ENCODE measurements at regions not wholly inside any gene's neighbourhood (a gene's known extent, or its start where the extent isn't known, plus 50 kb on each side); places are given as distances from the start of the nearest gene placed in this dataset.

DNA sequence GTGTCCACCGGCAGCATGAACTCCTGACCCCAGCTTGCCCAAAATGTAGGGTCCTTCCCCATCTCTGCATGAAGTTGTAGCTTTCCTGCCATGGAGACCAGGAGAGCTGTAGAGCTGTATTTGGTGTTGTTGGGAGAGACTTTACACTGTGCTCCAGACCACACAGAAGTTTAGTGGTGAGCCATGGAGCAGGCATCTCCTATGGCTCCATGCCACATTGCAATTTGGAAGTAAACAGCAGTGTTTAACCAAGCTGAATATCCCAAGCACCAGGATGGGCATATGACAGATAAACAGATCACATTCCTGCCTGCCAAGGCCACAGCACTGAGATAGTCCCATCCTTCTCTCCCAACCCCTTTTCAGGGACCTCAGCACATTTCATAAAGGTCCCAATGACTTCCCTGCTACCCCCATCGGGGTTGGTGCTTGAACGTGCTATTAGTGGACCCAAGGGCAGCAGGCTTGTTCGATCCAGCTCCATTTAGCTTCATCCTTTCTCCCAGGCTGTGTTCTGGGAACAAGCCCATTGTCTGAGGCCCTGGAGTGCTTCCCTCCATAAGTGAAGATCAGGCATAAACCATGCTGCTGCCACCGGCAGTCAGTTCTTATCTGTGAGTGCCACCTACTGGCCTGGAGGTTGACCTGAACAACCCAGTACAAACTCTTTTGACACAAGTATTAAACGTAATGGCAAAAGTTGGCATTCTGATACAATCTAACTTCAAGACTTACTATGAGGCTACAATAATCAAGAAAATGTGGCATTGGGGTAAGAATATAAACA lies 172.3 kb upstream of the ATXN7L3B start:
- 78 to 84% methylated on average over 6 of the region's 6 CpGs for WGBS, 2 donors
- Histone ChIP-seq H3K27ac (no peak overlapping the region), H3K4me1 (no peaks in the 10 kb centered on the region), H3K4me3 (no peak overlapping the region), H3K9me3 (no peaks in the 10 kb centered on the region), H3K27me3 (no peaks in the 10 kb centered on the region), H3K36me3 (no peaks in the 10 kb centered on the region)
- TF ChIP-seq POLR2A (IDR thresholded peaks at IDR 0.05) (no peak), EP300 (IDR thresholded peaks at IDR 0.05) (no peak)
- TF ChIP-seq, protein P1, sequence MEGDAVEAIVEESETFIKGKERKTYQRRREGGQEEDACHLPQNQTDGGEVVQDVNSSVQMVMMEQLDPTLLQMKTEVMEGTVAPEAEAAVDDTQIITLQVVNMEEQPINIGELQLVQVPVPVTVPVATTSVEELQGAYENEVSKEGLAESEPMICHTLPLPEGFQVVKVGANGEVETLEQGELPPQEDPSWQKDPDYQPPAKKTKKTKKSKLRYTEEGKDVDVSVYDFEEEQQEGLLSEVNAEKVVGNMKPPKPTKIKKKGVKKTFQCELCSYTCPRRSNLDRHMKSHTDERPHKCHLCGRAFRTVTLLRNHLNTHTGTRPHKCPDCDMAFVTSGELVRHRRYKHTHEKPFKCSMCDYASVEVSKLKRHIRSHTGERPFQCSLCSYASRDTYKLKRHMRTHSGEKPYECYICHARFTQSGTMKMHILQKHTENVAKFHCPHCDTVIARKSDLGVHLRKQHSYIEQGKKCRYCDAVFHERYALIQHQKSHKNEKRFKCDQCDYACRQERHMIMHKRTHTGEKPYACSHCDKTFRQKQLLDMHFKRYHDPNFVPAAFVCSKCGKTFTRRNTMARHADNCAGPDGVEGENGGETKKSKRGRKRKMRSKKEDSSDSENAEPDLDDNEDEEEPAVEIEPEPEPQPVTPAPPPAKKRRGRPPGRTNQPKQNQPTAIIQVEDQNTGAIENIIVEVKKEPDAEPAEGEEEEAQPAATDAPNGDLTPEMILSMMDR (IDR thresholded peaks at IDR 0.05): peak in 3 of 5 experiments; percentile 11 to 17 (median 11)
- DNase-seq (ENCODE audit: low spot score in 2 of 2): no peak

DNA sequence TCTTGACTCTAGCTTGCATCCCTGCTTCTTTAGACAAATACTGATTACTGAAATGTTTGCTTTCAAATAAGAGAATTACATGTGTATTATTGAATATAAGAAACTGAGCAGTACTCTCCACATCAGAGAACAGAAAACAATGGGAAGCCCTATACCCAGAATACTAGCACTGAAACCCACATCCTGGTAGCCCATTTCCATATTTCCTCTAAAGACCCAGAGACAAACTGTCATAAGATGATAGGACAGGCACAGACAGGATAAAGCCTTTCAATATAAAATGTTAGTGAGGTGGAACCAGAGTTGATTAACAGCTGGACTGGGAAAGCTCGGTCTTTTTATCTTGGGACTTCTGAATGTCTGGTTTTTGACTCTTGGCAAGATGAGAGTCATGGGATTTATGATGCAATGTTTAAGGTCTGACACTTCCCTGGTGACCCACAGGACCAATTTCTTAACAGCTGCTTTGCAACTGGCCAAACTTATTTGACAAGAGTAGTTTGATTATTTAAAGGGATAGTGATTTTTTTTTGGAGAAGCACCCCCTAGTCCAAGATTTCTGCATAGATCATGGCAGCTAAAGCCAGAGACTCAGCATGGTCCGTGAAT lies 166.9 kb upstream of the ATXN7L3B start:
- no peak overlapping the region for H3K27ac ChIP-seq
- no peak for TF ChIP-seq POLR2A (IDR thresholded peaks at IDR 0.05)
- TF ChIP-seq EP300 (IDR thresholded peaks at IDR 0.05): no peak
- TF ChIP-seq, protein P1 (IDR thresholded peaks at IDR 0.05): no peak
- no peak for DNase-seq (ENCODE audit: low spot score in 2 of 2)
- H3K9me3 ChIP-seq: no peaks in the 10 kb centered on the region
- H3K4me1 ChIP-seq: no peaks in the 10 kb centered on the region
- 64 to 70% methylated on average over 2 of the region's 2 CpGs for WGBS, 2 donors
- no peaks in the 10 kb centered on the region for H3K27me3 ChIP-seq
- no peak overlapping the region for H3K4me3 ChIP-seq
- H3K36me3 ChIP-seq: no peaks in the 10 kb centered on the region

DNA sequence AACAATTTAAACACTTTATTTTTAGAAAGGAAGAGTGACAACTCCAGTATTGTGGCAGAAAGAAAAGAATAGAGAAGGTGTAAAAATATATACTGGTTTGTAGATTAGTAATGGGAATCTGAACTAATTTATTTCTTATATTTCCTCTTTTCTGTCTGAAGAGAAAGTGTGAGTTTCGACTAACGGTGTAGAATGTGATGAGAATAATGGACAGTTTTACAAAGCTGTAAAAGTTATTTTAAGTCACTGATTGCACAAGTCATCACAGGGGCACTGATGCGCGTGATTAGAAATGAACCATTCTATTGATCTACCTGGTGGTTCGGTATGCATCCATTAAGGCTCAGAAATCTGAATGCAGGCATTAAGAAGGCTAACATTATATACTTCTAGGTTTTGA lies 158.5 kb upstream of the ATXN7L3B start:
- H3K36me3 ChIP-seq: no peaks in the 10 kb centered on the region
- H3K27me3 ChIP-seq: no peaks in the 10 kb centered on the region
- no peak overlapping the region for H3K27ac ChIP-seq
- H3K4me1 ChIP-seq: no peaks in the 10 kb centered on the region
- no peak for TF ChIP-seq POLR2A (IDR thresholded peaks at IDR 0.05)
- no peak for TF ChIP-seq EP300 (IDR thresholded peaks at IDR 0.05)
- TF ChIP-seq, protein P1 (IDR thresholded peaks at IDR 0.05): no peak
- WGBS, 2 donors: 88 to 92% methylated on average over 5 of the region's 5 CpGs
- no peak overlapping the region for H3K4me3 ChIP-seq
- DNase-seq (ENCODE audit: low spot score in 2 of 2): no peak
- no peaks in the 10 kb centered on the region for H3K9me3 ChIP-seq

DNA sequence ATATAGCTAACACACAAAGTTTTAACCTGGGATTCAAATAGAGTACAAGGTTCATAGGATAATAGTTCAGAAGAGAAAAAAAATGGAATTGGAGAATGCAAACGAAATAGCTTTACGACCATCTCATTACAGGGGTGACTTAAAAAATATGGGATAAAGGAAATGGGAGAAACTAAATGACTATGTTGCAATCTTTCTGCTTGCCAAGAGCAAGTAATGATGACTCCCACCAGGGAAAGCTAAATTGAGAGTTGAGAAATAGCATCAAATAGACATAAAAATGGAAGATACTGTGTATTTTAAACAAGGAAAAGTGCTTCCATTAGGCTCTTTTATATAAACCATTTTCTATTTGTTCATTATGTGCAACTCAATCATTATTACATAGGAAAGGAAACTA lies 155.7 kb upstream of the ATXN7L3B start:
- peaks cover 0 to 5% (median 0%) of the 10 kb centered on the region in 4 donors for H3K9me3 ChIP-seq
- H3K4me1 ChIP-seq: no peaks in the 10 kb centered on the region
- H3K27me3 ChIP-seq: no peaks in the 10 kb centered on the region
- TF ChIP-seq EP300 (IDR thresholded peaks at IDR 0.05) (no peak), POLR2A (IDR thresholded peaks at IDR 0.05) (no peak)
- TF ChIP-seq, protein P1 (IDR thresholded peaks at IDR 0.05): no peak
- 51 to 55% methylated on average over 2 of the region's 2 CpGs for WGBS, 2 donors
- no peak overlapping the region for H3K27ac ChIP-seq
- DNase-seq (ENCODE audit: low spot score in 2 of 2): no peak
- H3K4me3 ChIP-seq: no peak overlapping the region
- no peaks in the 10 kb centered on the region for H3K36me3 ChIP-seq

DNA sequence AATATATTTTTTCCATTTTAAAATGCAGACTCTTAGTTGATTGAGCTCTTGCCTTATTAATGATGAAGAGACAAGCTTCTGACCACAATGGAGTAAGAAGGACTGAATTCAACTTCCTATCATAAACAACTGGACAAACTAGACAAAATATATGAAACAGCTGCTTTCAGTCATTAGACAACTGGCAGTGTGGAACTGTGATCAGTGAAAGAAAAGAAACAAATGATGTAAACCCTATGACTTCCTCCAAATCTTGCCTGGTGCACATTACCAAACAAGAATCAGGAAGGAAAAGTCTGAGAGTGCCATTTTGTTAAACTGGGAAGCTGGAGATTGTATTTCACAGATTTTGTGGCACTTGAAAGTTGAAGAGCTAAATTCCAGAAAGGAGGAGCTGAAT lies 154.7 kb upstream of the ATXN7L3B start:
- Histone ChIP-seq H3K9me3 (peaks cover 0 to 10% (median 0%) of the 10 kb centered on the region in 4 donors), H3K4me1 (no peaks in the 10 kb centered on the region), H3K36me3 (no peaks in the 10 kb centered on the region), H3K27ac (no peak overlapping the region), H3K4me3 (no peak overlapping the region), H3K27me3 (no peaks in the 10 kb centered on the region)
- DNase-seq (ENCODE audit: low spot score in 2 of 2): no peak
- TF ChIP-seq, protein P1 (IDR thresholded peaks at IDR 0.05): no peak
- TF ChIP-seq POLR2A (IDR thresholded peaks at IDR 0.05) (no peak), EP300 (IDR thresholded peaks at IDR 0.05) (no peak)

All from tibial nerve (tissue), 4 donors.